NCI-H2227 treated with DMSO at 0.1 percent for 48 hours (cell line): ENCODE measurements at regions not wholly inside any gene's neighbourhood (a gene's known extent, or its start where the extent isn't known, plus 50 kb on each side); places are given as distances from the start of the nearest gene placed in this dataset.

Experiments used
- DNase-seq: peaks from one replicate; lab custom pipeline; 2025; lab: John Stamatoyannopoulos, UW

DNA sequence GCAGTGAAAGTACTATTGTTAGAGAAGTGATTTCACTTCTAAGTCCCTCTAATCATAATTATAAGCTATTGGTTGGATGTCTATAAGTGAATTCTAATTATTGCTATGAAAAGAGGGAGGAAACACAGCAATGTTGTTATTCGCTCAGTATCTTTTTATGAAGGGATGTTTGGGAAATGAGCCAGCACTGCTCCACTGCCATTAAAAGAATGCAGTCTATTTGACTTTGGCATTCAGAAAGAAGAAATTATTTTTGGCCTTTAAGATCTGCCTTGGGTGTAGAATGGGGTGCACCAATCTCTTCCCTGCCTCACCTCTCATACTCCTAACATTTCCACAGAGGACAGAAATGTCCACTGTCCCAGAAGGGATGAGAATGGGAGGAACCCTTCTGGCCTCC is 332.0 kb downstream of the SPATA31D1 start:
- DNase-seq: no peak

DNA sequence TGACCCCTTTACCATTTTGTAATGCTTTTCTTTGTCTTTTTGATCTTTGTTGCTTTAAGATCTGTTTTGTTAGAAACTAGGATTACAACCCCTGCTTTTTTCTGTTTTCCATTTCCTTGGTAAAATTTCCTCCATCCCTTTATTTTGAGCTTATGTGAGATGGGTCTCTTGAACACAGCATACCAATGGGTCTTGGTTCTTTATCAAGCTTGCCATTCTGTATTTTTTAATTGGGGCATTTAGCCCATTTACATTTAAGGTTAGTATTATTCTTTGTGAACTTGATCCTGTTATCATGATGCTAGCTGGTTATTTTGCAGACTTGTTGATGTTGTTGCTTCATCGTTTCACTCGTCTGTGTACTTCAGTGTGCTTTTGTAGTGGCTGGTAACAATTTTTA is 337.3 kb downstream of the SPATA31D1 start:
- DNase-seq: no peak

DNA sequence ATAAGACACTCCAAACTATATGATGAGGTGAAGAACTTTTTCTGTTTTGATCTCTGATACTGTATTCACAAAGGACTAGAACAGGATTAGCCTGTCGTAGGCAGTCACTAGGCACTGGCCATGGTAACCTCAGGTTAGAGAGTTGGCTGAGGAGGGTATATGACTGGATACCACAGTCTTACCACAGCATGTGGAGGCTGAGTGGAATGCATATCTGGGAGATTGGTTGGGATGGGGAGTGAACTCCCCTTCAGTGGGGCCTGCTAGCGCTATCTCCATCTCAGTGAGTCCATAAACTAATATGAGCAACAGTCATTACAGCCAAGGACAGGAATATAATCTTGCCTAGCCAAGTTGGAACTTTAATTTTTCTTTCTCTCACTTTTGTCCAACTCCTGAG is 339.1 kb downstream of the SPATA31D1 start:
- no peak for DNase-seq

DNA sequence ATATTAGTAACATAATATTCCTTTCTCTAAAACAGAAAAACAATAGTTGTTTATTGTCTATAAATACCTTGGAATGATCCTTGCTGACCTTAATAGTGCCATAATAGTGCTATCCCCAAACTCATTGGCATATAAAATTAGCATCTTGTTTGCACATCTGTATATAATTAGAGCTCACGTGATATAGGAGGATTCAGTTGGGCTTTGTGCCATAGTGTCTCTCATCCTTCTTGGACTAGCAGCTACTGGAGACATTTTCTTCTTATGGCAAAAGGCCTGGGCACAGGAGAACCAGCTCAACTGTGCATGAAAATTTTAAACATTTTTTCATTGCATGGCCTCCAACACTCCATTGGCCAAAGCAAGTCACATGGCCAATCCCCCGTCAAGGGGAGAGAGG is 342.5 kb downstream of the SPATA31D1 start:
- DNase-seq: no peak

DNA sequence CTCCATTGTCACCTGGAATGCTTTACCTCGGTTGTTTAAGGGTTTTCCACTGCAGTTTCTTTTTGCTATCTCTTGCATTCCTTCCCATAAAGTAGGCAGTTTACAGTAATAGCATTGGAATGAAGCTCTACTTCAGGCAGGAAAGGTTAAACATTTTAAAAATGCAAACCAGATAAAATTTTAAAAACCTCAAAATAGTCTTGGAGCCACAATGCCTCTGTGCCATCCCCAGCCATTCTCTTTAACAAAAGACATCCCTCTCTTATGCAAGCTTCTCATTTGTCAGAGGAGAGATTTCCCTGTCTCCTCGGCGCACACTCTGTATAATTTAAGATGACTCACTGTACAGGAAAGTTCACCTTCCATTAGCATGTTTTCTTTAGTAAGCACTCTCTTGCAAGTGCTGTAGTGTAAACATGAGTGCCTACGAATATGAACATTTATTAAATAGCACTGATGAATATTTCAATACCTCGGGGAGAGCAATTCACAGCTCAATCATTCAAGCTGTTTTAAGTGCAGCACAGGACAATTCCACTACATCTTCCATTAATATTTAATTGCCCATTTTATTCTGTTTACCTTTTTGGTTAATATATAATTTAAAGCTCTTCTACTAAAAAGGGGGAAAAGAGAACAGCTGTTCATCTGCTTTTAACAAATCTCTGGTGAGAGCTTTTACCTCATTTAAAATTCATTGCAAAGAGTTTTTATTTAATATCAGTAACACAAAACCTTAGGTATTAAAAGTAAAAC is 343.6 kb downstream of the SPATA31D1 start:
- peak; percentile 20 for DNase-seq

DNA sequence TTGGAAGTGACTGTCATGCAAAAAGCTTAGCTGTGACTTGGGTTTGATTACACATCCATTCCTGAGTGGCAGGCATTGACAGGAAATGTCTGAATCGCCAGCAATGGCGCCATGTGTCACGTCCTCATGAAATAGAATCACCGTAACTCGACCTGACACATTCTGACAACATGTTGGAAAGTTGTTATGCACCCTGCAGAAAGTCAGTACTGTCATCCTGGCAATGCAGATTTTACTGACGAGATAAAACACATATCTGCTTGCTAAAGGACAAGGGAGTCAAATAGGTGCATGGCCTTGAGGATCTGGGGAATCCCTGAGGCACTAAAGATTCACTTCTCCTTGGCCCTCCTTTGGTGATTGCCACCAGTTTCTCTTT is 344.2 kb downstream of the SPATA31D1 start:
- no peak for DNase-seq

DNA sequence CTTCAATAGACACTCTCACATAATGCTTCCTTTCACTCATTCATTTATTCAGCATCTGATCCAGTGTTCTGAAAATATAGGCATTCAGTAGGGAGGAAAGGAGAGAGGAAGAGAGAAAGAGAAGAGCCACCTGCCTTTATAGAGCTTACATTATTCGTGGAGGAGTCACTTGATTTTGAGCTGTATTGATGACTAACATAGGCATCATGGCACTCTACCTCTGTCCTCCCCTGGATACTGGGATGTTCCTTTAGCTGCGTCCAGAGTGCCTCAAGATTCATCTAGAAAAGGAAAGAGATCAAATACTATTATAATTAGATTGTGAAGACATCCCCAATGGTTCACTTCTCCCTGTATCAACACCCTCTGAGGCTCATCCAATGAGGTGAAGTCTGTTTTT is 345.1 kb downstream of the SPATA31D1 start:
- DNase-seq: no peak

DNA sequence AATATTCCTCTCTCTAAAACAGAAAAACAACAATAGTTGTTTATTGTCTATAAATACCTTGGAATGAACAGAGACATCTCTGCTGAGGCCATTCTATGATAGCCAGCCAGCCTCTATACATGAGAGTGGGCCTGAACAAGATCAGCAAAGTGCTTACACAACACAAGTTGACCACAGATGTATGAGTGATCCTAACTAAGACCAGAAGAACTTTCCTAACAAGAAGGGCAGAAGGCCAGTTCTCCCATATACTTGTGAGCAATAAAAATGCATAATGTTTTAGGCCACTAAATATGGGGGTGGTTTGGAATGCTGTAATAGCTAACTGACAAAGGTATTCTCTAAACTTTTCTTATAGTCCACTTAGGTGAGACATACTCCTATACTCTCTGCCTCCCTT is 345.7 kb downstream of the SPATA31D1 start:
- DNase-seq: no peak

DNA sequence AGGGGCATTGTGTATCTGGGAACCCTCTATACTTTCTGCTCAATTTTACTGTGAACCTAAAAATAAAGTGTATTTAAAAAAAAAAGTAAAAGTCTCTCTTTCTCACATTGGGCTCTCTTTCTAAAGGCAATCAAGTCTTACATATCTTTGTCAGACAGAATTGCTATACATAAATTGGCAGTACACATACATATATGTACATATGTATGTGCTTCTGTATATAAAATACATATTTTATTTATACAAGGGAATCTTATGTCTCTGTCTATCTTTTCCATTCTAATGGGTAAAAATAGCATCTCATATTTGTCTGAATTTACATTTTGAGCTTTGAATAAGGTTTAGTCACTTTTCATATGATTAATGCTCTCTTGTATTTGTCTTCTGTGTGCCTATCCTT is 348.8 kb downstream of the SPATA31D1 start:
- no peak for DNase-seq

DNA sequence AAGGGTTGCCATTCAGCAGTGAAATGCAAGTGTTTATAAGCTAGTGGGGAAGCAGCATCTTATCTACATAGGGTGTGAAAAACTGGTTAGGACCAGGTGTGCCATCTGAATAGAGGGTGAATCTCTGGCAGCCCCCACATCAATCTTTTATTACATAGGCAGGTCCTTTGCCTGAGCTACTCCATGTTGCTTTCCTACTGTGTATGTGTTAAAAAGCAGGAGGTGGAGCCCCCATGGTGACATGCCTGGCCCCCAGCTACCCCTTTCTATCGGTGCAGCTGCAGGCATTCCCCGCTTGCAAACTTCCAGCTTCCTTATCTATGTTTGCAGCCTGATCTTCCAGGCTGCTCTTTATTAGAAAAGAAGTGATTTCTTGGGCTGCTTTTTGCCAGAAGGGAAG is 353.5 kb downstream of the SPATA31D1 start:
- no peak for DNase-seq

DNA sequence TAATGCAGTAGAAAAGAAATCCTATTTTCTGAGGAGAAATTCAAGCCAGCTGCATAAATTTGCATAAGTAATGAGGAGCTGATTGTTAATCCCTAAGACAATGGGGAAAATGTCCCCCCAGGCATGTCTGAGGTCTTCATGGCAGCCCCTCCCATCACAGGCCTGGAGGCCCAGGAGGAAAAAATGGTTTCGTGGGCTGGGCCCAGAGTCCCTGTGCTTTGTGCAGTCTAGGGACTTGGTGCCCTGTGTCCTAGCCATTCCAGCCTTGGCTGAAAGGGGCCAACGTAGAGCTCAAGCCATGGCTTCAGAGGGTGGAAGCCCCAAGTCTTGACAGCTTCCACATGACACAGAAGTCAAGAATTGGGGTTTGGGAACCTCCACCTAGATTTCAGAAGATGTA is 357.5 kb downstream of the SPATA31D1 start:
- no peak for DNase-seq

DNA sequence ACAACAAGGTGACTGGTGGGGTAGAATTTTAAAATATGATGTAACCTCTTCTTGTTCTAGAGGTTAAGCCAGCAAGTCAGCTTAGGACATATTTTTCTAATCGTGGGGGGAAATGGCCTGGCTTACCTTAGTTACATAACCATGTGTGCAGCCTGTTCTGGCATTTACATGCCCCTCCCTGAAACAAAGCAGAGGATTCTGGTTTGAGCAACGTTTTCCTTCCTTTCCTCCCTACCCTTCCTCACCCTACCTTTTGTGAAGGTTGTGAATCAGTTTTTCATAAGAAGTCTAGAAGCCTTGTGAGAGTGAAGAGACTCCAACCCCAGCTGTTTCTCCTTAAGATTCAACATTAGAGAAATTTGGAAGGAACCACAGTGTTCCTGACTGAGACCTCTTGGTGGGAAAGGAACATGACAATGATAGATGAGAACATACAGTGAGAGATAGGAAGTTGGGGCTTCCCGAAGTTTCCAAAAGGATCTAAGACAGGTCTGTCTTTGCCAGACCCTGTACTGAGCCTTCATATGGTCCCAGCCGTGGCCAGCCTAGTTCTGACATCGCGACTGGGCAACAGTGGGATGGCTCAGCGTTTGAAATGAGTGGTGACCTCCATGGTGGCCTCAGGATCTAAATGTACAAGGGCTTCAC is 365.2 kb downstream of the SPATA31D1 start:
- no peak for DNase-seq

DNA sequence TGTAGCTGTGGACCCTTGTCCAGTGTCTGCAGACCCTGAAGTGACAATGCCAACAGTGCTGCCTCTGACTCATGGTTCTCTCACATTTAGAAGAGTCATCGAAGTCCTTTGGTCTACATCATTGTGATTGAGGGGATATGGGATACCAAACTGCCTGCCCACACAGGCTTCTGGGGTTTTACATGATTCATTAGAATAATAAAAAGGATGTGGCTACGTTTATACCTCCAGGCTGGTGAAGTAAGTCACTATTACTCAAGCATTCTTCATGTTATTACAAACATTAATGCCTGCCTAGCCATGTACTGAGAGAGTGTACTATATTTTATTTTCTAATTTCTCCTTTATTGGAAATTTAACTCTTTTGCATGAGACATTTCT is 365.7 kb downstream of the SPATA31D1 start:
- no peak for DNase-seq

DNA sequence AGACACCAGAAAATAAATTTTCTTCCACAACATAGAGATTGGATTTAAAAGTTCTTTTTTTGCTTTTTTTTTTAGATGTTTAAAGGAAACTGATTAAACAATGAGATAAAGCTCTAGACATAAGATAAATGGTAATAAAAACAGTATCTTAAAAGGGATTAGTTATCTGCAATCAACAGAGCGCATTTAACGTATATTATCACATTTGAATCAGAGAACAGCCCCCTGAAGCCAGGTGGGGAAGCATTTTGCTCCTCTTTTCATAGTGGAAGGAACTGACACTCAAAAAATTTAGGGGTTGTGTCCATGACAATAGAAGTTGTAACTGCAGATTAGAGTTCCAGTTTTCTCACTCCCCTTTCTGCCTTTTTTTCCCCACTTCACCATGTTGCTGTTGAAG is 367.6 kb downstream of the SPATA31D1 start:
- no peak for DNase-seq

DNA sequence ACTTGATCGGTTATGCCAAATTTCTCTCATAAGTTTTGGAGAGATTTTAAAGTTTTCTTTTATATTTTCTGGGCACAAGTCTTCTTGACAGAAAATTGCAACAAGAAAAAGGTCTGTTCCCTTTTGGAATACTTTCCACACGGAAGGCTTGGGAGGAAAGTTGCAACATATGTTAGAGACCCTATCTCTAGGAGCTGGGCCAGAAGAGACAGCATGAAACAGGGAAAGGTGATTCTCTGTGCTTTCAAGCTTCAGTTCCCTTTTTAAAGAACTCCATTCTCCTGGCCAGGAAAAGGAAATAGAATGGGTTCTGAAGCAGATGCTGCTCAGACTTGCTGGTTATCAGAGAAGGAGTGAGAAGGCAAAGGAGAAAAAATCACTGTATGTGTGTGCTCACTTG is 368.3 kb downstream of the SPATA31D1 start:
- no peak for DNase-seq

DNA sequence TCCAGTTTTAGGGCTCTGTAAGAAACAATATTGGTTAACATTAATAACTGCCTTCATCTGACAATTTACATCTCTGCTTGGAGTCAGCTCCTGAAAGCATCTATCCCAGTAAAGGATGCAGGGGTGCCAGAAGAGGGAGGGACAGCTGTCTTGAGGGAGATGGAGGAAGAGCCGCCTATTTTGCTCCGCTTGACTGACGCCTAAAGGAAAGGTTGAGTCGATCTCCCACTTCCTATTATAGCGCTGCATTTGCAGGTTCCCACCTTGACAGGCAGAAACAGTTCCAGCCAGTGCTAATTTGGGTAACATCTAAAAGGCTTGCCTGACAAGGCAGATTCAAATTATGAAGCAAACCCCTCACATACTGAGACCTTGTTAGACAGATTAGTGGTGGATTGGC is 374.6 kb downstream of the SPATA31D1 start:
- DNase-seq: peak; percentile 3

DNA sequence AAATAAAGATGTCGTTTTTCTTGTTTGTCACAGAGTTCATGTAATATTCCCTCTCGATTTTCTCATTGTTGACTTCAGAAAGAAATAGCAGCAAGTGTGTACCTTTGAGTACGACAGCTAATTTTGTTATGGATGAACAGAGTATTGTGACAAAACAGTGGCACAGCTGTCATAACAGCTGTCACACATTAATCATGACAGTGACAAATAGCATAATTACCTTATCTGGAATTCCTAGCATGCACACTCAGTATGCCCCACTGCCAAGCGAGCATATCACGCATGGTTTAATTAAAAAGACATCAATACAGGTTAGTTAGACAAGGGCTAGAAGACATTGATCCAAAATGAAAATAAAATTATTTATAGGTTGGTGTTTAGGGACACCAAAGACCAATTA is 375.1 kb downstream of the SPATA31D1 start:
- DNase-seq: no peak

DNA sequence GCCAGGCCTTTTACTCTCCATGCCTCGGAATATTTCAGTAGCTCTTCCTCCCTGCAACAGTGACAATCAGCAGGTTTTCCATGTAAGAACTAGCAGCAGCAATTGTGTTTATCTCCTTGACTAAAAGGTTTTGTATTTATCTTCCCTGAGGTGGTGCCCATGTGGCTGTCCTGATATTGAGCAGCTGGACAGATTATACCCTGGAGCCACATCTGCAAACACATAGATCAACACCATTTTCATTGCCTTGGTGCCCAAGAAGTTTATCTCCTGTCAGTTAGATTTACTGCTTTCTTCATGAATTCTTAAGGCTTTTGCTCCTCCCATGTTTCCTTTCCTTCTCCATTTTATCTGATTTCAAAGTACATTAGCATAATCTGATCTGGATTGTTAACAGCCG is 378.4 kb downstream of the SPATA31D1 start:
- no peak for DNase-seq

DNA sequence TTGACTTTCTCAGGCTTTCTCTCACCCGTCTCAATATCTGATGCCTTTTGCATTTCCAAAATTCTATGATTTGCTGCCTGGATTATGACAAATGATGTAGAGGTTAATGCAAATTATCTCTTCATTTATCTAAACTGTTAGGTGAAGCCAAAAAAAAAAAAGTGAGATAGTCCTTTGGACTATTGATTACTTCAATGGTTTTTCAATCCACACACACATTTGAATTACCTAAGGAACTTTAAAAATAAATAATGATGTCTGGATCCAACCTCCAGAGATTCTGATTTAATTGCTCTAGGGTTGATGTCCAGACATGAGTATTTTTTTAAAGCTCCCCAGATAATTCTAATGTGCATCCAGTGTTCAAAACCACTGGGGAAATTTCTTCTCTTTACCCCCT is 379.4 kb downstream of the SPATA31D1 start:
- no peak for DNase-seq

DNA sequence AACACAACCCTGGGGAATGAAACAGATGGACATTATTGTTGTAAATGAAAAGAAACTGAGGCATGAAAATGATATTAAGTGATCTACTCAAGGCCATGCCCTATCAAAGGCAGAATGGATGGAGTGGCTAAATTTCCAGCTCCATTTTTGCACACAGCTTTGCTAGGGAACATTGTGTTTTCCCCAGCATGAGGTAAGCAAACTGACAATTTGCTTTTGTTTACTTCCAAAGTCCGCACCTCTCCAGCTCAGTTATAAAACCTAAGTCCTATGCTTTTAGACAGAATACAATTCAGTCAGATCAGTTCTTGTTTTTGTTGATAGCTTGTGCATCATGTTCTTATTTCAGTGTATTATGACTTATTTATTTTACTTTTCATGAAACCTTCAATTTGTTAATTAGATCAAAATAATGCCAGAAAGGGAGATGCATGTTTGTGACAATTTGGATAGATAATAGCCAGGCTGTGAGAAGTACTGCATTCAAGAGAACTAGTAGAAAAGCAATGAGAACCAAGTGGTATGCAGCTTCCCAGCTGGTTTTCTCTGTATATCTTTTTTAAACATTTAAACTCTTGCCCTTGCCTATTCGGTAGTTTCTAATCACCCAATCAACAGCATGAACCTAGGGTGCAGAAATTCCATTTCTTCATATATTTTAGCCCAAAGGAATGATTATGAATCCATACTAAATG is 380.8 kb downstream of the SPATA31D1 start:
- peak; percentile 31 for DNase-seq

DNA sequence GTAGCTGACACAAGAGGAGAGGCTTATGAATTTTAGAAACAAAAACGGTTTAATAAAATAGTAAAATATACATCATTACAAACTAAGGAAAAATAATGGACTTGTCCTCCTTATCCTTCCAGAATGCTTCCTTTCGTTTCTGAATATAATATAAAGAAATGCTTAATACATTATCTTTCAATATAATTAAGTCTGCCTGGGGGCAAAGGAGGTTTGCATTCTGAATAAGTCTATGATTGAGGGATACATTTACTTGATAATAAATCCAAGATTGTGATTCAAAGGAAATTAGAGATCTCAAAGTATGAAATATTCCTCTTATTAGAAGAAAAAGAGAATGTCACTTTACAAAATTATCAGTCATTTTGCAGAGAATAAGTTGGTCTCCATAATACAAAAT is 386.5 kb downstream of the SPATA31D1 start:
- DNase-seq: no peak

DNA sequence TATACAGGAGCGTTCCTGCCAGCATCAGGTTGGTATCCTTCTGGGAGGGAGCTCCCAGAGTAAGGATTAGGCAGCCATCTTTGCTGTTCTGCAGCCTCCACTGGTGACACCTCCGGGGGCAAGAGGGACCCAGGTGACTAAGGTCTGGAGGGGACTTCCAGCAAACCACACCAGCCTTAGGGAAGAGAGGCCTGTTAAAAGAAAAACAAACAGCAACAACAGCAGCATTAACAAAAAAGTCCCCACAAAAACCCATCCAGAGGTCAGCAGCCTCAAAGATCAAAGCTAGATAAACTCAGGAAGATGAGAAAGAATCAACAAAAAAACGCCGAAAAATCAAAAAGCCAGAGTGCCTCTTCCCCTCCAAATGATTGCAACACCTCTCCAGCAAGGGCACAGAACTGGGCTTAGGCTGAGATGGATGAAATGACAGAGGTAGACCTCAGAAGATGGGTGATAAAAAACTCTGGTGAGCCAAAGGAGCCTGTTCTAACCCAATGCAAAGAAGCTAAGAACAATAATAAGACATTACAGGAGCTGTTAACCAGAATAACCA is 388.2 kb downstream of the SPATA31D1 start:
- no peak for DNase-seq
